Bronchial epithelial cell (primary cell): ENCODE measurements at regions not wholly inside any gene's neighbourhood (a gene's known extent, or its start where the extent isn't known, plus 50 kb on each side); places are given as distances from the start of the nearest gene placed in this dataset.
"Not testable (repeated sequence)": the region's sequence is repeated elsewhere in the genome, so short reads cannot be mapped to it uniquely, and the experiment has no call there.

Experiments used
- DNase-seq: peaks from one replicate; pipeline ENCODE4 v3.0.0-alpha.2; 2010; ENCODE audit warnings: low read depth
- FAIRE-seq: peaks from 2 replicates; lab custom pipeline; 2011; peaks lifted over from hg19 to GRCh38; lab: Jason Lieb, UNC
- H3K27me3 ChIP-seq: 2 replicates; pipeline ENCODE4 v1.5.1; 2011; ENCODE audit warnings: low read length; ENCODE audit not compliant: control insufficient read depth, insufficient read depth
- H3K36me3 ChIP-seq: 2 replicates; pipeline ENCODE4 v1.5.1; 2011; ENCODE audit warnings: low read length; ENCODE audit not compliant: control insufficient read depth, insufficient read depth
- H3K4me3 ChIP-seq: 2 replicates; pipeline ENCODE4 v1.5.1; 2011; ENCODE audit warnings: mild to moderate bottlenecking, low read depth, low read length, control low read depth
- TF ChIP-seq, protein P1 (sequence below): IDR thresholded peaks from 2 replicates; pipeline ENCODE4 v1.5.1; 2011; ENCODE audit warnings: mild to moderate bottlenecking, moderate library complexity, low read length, control low read depth, inconsistent platforms; ENCODE audit not compliant: insufficient read depth, severe bottlenecking

- TF ChIP-seq, protein P1, sequence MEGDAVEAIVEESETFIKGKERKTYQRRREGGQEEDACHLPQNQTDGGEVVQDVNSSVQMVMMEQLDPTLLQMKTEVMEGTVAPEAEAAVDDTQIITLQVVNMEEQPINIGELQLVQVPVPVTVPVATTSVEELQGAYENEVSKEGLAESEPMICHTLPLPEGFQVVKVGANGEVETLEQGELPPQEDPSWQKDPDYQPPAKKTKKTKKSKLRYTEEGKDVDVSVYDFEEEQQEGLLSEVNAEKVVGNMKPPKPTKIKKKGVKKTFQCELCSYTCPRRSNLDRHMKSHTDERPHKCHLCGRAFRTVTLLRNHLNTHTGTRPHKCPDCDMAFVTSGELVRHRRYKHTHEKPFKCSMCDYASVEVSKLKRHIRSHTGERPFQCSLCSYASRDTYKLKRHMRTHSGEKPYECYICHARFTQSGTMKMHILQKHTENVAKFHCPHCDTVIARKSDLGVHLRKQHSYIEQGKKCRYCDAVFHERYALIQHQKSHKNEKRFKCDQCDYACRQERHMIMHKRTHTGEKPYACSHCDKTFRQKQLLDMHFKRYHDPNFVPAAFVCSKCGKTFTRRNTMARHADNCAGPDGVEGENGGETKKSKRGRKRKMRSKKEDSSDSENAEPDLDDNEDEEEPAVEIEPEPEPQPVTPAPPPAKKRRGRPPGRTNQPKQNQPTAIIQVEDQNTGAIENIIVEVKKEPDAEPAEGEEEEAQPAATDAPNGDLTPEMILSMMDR: no peak
- no peak for FAIRE-seq
Measured at GRCh38 chr12:116672842-116673516, 64.9 kb downstream of the SPRING1 start.

GRCh38 chr12:116672010-116672409, 65.9 kb downstream of the SPRING1 start:
- no peaks in the 10 kb centered on the region for H3K27me3 ChIP-seq
- no peak overlapping the region for H3K4me3 ChIP-seq
- no peak for FAIRE-seq
- TF ChIP-seq, protein P1: no peak
- no peak for DNase-seq
- no peaks in the 10 kb centered on the region for H3K36me3 ChIP-seq

More at GRCh38 chr12:116672842-116673516, 64.9 kb downstream of the SPRING1 start:
- DNase-seq: no peak
- Histone ChIP-seq H3K36me3 (no peaks in the 10 kb centered on the region), H3K27me3 (no peaks in the 10 kb centered on the region), H3K4me3 (no peak overlapping the region)

- Histone ChIP-seq H3K4me3 (no peak overlapping the region), H3K27me3 (no peaks in the 10 kb centered on the region), H3K36me3 (no peaks in the 10 kb centered on the region)
- TF ChIP-seq, protein P1: no peak
- no peak for FAIRE-seq
- DNase-seq: no peak
Measured at GRCh38 chr12:116670859-116671258, 67.0 kb downstream of the SPRING1 start.

GRCh38 chr12:116667752-116668151, 70.1 kb downstream of the SPRING1 start:
- Histone ChIP-seq H3K27me3 (no peaks in the 10 kb centered on the region), H3K4me3 (no peak overlapping the region), H3K36me3 (no peaks in the 10 kb centered on the region)
- TF ChIP-seq, protein P1: no peak
- no peak for DNase-seq
- no peak for FAIRE-seq

GRCh38 chr12:116666829-116667228, 71.0 kb downstream of the SPRING1 start:
- not testable (repeated sequence) for H3K36me3 ChIP-seq, DNase-seq, FAIRE-seq, H3K4me3 ChIP-seq, H3K27me3 ChIP-seq

DNA sequence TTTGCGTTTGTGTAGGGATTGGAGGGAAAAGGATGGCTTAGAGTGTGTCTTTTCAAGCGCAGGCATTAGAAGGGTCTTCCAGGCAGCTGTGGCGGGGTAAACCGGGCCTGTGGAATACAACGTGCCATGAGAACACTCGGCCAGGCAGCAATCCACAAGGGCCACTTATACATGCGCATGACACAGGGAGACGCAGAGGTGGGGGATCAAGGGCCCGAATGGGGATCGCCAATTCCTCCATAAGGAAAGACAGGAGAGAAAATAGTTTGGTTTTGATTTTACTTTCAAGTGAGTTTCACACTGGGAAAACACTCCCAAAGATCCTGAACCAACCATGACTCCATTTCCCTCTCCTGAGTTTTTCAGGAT, 71.6 kb downstream of the SPRING1 start:
- H3K4me3 ChIP-seq: no peak overlapping the region
- no peaks in the 10 kb centered on the region for H3K36me3 ChIP-seq
- TF ChIP-seq, protein P1: no peak
- DNase-seq: no peak
- H3K27me3 ChIP-seq: no peaks in the 10 kb centered on the region
- no peak for FAIRE-seq
